GM18505 (cell line): ENCODE measurements at regions not wholly inside any gene's neighbourhood (a gene's known extent, or its start where the extent isn't known, plus 50 kb on each side); places are given as distances from the start of the nearest gene placed in this dataset.

ENCODE experiments used
- ATAC-seq: cut with Tn5 transposase; IDR thresholded peaks from one replicate; pipeline ENCODE4 v1.9.1; 2021; ENCODE audit not compliant: unreplicated experiment
- POLR2A ChIP-seq: IDR thresholded peaks from 4 replicates; pipeline ENCODE4 v1.6.1; 2011; ENCODE audit warnings: borderline replicate concordance; ENCODE audit not compliant: insufficient read depth, insufficient read length; ENCODE audit errors: extremely low read depth

- ATAC-seq = no peak
- TF ChIP-seq POLR2A = no peak
These were observed 274.3 kb upstream of the MMS22L start for GRCh38 chr6:97557355-97557754.

GRCh38 chr6:97563529-97563928 is 280.5 kb upstream of the MMS22L start:
- TF ChIP-seq POLR2A = no peak
- ATAC-seq = no peak

GRCh38 chr6:97572943-97573342 is 289.9 kb upstream of the MMS22L start:
- ATAC-seq = no peak
- no peak for TF ChIP-seq POLR2A

GRCh38 chr6:97586344-97586743 is 303.3 kb upstream of the MMS22L start:
- TF ChIP-seq POLR2A = no peak
- ATAC-seq = no peak

GRCh38 chr6:97591955-97592354 is 308.9 kb upstream of the MMS22L start:
- no peak for TF ChIP-seq POLR2A
- ATAC-seq = no peak

- ATAC-seq = no peak
- no peak for TF ChIP-seq POLR2A
These were observed 311.8 kb upstream of the MMS22L start for GRCh38 chr6:97594844-97595243.

GRCh38 chr6:97621111-97621510 is 338.1 kb upstream of the MMS22L start:
- ATAC-seq = no peak
- no peak for TF ChIP-seq POLR2A

- no peak for ATAC-seq
- TF ChIP-seq POLR2A = no peak
These were observed 343.8 kb upstream of the MMS22L start for GRCh38 chr6:97626671-97627441.

GRCh38 chr6:97629180-97629579 is 346.2 kb upstream of the MMS22L start:
- no peak for TF ChIP-seq POLR2A
- ATAC-seq = no peak

GRCh38 chr6:97630604-97631003 is 347.6 kb upstream of the MMS22L start:
- no peak for TF ChIP-seq POLR2A
- no peak for ATAC-seq

- ATAC-seq = no peak
- TF ChIP-seq POLR2A = no peak
These were observed 349.3 kb upstream of the MMS22L start for GRCh38 chr6:97632341-97632740.

GRCh38 chr6:97639702-97640101 is 356.7 kb upstream of the MMS22L start:
- ATAC-seq = no peak
- TF ChIP-seq POLR2A = no peak

- no peak for ATAC-seq
- no peak for TF ChIP-seq POLR2A
These were observed 361.3 kb upstream of the MMS22L start for GRCh38 chr6:97644353-97644752.

- ATAC-seq = no peak
- no peak for TF ChIP-seq POLR2A
These were observed 362.7 kb upstream of the MMS22L start for GRCh38 chr6:97645757-97646156.

GRCh38 chr6:97653076-97653475 is 370.1 kb upstream of the MMS22L start:
- no peak for TF ChIP-seq POLR2A
- no peak for ATAC-seq

- TF ChIP-seq POLR2A = no peak
- no peak for ATAC-seq
These were observed 370.5 kb upstream of the MMS22L start for GRCh38 chr6:97653517-97653916.

GRCh38 chr6:97654674-97655073 is 371.7 kb upstream of the MMS22L start:
- TF ChIP-seq POLR2A = no peak
- ATAC-seq = no peak
